Adrenal gland (tissue), 5 donors: ENCODE measurements at regions not wholly inside any gene's neighbourhood (a gene's known extent, or its start where the extent isn't known, plus 50 kb on each side); places are given as distances from the start of the nearest gene placed in this dataset.

Experiments used
- POLR2A ChIP-seq, 2 donors: fragments of 450-650 bp; IDR thresholded peaks; one replicate each; pipeline ENCODE4 v1.6.1; 2017; ENCODE audit warnings: antibody characterized with exemption in 2 of 2, mild to moderate bottlenecking in 2 of 2, moderate library complexity in 1 of 2
- TF ChIP-seq, protein P1 (sequence below), 6 experiments: fragments of 450-650 bp in 4 of 6; fragments of 200-600 bp in 2 of 6; sonication (generic) in 1 of 6; IDR thresholded peaks; 1 replicate in 5 of 6; 2 replicates in 1 of 6; pipeline versions ENCODE4 v1.5.1 to v1.8.0; 2016 to 2021; ENCODE audit warnings: antibody characterized with exemption in 6 of 6, mild to moderate bottlenecking in 2 of 6, moderate library complexity in 1 of 6
- donor health status: DM: no; HTN: no; CAD: no.

DNA sequence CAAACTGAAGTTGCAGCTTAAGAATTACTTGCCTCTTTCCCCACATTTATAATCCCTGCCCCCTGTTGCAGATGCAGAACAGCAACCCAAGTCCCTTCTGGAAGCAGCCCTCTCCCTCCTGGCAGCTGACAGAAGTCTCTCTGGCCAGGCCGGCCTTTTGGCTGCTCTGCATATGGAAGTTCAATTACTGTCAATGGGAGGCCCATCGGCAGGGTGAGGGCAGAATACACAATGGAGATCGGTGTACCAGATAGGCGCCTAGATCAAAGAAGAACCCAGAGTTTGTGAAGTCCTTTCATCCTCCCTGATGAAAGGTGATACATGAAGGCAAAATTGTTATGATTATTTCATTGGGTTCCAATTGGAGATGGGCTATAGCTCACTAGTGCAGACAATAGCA, 327.9 kb upstream of the CTNNB1 start:
- TF ChIP-seq, protein P1, sequence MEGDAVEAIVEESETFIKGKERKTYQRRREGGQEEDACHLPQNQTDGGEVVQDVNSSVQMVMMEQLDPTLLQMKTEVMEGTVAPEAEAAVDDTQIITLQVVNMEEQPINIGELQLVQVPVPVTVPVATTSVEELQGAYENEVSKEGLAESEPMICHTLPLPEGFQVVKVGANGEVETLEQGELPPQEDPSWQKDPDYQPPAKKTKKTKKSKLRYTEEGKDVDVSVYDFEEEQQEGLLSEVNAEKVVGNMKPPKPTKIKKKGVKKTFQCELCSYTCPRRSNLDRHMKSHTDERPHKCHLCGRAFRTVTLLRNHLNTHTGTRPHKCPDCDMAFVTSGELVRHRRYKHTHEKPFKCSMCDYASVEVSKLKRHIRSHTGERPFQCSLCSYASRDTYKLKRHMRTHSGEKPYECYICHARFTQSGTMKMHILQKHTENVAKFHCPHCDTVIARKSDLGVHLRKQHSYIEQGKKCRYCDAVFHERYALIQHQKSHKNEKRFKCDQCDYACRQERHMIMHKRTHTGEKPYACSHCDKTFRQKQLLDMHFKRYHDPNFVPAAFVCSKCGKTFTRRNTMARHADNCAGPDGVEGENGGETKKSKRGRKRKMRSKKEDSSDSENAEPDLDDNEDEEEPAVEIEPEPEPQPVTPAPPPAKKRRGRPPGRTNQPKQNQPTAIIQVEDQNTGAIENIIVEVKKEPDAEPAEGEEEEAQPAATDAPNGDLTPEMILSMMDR (IDR thresholded peaks at IDR 0.05), result no peak
- no peak for TF ChIP-seq POLR2A (IDR thresholded peaks at IDR 0.05)
